Activated CD8-positive, alpha-beta memory T cell treated with anti-CD3 and anti-CD28 coated beads, Interleukin-2, amount 50 U/mL, for 4 hours (primary cell): ENCODE measurements at regions not wholly inside any gene's neighbourhood (a gene's known extent, or its start where the extent isn't known, plus 50 kb on each side); places are given as distances from the start of the nearest gene placed in this dataset.

Source experiments
- DNase-seq: peaks from one replicate; pipeline ENCODE4 v3.0.0-alpha.2; 2020

DNA sequence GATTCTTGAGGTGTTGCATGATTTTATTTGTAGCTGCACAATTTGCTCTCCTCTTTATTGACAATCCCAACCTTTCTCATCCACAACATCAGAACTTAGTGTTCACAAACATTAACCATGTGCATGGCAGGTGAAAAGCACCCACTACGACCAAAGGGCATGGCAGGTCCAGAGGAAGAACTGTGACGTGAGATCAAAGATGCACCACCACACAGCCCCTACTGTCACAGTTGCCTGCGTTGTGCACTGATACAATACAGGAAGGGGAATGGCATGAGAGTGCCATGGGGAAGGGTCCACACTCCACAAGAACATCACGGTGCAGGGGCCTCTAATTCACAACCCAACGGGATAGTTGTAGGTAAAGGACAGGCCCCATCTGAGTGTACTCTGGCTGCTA is 217.1 kb upstream of the PFKP start:
- DNase-seq = no peak

DNA sequence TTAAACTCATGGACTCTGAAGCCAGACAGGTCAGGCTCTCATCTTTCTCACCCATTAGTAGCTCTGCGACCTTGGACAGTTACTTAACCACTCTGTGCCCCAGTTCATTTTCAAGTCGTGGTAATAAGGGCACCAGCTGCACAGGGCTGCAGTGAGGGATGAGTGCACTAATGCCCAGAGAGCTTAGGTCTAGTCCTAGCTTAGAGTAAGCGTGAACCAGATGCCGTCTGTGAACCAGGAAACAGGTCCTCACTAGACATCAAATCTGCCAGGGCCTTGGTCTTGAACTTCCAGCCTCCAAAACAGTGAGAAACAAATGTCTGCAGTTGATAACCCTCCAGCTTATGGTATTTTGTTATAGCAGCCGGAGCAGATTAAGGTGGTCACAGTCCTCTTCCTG is 222.4 kb upstream of the PFKP start:
- no peak for DNase-seq

DNA sequence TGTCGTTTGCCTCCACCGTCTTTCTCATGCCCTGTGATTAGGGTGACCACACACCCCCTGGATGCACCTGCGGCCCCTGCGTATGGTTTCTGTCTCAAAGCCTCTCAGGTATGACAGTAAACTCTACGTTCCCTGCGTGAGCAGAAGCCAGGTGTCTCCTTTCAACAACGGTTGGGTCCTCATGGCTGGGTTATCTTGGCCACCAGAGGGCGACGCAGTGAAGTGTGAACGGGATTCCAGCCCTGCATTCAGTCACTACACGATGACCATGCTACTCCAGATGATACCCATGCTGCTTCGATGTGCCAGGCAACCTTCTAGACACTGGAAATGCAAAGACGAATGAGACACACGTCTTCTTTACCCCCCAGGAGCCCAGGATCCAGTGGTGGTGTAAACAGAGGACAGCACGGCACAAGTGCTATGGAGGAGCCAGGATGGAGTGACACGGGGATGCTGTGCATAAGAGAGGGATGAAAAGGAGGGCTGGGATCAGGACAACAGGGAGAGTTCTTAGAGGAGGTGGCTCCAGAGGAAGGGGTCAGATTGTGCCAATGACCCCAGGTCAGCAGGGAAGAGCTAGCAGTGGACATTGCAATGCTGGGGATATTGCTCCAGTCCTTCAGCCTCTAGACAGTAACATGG is 228.1 kb upstream of the PFKP start:
- no peak for DNase-seq

DNA sequence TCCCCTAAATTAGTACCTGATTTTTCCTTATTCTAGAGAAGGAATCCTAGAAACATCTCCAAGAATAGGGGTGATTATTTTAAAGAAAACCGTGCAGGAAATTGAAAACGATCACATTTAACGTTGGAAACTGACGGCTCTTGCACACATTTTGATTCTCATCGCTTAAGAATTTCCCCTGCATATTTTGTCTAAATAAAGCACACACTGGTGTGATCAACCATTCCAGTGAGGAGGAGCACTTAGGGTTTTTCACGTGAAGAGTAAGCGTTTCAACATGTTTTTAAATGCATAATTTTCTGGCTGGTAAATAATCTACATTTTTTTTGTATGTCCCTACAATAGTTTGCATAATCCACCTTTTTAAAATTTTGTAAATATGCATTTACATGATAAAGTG is 229.7 kb upstream of the PFKP start:
- no peak for DNase-seq

DNA sequence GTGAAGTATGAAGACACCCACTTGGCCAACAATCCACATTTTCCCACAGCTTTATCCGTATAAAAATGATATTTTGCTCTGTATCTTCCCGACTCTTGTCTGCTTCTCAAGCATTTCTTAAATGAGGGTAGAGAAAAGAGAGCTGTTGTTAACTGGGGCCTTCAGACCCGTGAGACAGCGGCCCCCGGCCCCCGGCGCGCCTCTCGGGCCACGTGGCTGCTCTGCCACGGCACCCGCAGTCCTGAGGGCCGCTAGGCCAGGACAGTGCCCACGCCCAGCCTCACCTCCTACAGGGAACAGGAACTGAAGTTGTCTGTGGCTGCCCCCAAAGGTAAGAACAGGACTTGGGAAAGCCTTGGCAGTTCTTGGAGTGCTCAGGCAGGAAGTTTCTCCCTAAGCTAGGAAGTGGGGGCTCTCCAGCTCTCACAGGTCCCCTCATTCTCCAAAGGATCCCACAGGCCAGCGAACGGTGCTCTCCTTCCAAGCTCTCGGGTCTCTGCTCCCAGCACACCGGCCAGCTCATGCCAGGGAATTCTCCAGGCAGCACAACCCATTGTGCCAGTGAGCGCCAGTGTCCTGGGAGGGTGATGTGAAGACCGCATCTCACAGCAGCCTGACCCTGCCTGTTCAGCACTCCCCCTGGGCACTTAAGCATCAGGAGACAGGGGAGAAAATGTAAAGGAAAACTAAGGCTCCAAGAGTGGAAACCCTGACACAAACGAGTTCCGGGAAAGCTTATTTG is 230.3 kb upstream of the PFKP start:
- no peak for DNase-seq

DNA sequence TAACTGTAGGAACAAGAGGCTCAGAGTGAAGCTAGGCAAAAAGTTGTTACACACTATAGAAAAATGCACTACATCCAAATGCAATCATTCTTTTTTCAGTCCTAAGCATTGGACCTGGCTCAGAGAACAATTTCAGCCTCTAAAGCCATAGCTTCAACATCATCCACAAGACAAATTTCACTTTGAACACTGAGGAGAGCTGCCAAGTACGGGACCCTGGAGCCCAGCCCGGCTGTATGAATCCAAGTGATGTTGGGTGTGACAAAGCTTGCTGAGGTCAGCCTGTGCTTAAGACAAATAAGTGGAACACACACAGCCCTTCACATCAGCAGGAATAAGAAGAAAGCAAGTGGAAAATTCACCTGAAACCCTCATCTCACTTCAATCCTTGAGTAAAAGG is 233.1 kb upstream of the PFKP start:
- DNase-seq = no peak

DNA sequence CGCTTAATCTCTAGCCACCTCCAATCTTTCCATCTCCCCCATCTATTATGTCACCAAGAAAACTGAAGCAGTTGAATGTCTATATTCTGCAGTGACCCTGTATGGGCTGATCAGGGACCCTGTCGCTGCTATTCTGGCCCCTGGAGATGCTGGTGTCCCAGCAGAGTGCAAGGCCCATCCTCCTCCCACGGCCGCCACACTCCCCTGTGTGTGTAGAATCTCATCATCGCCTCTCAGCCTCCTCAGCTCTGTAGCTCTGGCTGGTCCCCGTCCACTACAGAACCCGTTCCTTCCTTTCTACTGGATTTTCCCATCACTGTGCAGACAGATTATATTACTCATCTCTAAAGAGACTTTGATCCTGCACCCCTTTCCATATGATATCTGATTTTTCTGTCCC is 235.8 kb upstream of the PFKP start:
- DNase-seq = no peak

DNA sequence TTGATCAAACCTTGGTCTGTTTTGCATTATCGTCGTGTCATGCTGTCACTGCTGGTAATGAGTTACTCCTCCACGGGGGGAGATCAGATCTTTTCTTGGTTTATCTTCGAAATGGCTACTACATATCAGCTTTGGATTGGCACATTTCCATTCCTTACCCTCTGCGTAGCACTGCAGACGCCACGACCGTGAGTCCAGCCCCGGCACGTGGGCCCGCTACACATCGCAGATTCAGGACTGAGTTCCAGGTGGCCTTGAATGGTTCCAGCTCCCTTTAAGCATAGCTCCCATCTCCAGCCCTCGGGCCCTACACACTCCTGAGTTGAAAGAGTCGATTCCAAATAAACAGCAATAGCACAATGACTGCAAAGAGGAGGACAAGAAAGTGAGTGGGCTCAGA is 238.6 kb upstream of the PFKP start:
- no peak for DNase-seq

DNA sequence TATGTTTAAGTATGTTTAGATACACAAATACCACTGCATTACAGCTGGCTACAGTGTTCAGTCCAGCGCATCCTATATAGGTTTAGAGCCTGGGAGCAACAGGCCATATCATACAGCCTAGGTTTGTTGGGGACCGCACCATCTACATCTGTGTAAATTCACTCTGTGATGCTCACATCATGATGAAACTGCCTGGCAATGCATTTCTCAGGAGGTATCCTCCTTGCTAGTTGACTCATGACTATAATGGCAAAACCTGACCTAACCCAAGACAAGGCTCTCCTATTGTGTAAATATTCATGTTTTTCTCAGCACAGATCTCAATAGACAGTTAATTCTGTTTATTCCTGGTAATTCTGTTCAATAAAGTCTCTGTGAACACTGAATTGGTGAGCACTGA is 240.7 kb upstream of the PFKP start:
- DNase-seq = no peak

DNA sequence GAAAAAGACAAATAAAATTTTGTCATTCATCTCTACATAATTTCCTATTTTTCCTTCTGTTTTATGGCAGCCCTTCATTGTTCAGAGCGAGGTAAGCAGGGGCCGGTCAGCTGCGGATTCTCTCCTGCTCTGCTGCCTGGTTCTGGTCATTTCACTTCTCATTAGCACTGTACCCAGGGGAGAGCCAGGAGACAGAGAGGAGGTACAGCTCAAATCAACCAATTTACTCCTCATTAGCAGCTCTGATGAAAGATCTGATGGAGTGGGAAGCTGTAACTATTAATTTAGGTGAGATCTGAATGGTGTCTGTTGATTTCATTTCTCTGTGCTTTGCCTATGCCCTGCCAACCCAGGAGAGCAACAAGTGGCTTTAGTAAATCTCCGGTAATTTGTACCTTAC is 241.5 kb upstream of the PFKP start:
- no peak for DNase-seq

DNA sequence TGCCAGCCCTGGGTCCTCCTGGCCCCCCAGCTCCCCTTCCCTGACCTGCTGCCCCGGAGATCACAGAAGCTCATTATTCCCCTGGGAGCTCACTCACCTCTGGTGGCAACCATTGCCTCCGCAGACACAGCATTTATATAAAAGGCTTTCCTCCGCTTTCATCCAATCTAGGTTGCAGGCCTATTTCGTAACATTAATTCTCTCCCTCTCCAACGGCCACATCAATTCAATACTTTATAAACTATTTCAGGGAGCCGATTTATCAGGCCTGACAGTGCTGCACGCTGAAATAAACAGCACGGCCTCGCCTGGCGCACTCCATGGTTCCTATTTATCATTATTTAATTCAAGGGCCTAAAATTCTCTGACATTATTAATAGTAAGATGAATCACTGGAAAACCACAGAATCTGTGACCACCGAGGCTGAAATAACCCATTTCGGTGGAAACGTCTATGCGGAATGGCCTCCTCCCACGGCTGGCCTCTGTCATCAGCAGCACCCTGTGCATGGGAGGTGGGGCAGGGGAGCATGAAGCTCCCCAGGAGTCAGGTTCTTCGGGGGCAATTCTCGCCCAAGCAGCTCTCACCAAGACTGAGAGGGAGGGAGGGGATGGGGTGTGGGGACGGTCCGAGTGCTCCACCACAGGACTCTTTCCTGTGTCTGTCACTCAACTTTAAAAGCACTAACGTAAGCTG is 249.3 kb upstream of the PFKP start:
- no peak for DNase-seq

DNA sequence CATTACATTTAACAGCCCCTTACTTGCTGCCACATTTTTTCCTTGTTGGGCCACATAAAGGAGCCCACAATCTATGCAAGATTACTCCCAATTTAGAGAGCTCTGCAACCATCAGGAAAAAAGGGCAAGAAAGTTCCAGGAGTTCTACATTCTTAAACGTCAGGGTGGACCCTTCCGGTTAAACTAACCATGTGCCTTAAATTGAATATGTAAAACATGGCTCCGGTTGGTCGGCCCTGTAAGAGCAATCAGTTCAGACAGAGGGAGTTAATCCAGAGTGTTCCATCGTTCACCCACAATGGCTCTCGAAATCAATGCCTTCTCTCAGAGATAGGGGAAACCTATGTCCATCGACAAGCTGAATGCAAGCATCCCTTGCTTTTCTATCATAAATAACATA is 253.7 kb upstream of the PFKP start:
- no peak for DNase-seq

DNA sequence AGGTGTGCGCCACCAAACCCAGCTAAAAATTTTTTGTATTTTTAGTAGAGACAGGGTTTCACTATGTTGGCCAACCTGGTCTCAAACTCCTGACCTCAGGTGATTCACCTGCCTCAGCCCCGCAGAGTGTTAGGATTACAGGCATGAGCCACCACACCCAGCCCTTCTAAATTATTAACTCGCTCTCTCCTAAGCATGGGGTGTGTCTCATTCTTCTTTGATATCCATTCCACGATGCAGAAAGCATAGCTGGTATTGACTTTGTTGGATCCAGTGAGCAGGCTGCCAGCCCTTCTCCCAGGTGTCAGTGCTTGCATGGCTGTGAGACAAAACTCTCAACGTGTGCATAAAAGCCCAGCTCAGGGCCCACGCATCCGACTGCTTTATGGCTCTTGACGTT is 254.1 kb upstream of the PFKP start:
- DNase-seq = no peak

DNA sequence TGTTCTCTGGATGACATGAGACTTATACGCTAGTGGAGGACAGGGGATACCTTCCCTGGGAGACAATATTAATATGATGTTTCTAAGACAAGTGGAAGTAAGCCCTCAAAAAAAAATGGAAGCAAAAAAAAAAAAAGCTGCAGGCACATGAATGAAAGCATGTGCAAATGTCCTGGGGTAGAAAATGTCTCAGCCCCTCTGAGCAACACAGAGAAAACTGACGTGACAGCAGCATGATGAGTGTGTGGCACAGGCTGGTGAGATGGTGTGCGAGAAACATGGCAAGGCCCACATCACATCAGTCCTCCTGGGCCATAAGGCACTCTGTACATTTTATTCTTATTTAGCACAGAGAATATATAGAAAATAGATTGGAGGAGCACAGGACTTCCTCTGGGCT is 254.7 kb upstream of the PFKP start:
- DNase-seq = no peak

DNA sequence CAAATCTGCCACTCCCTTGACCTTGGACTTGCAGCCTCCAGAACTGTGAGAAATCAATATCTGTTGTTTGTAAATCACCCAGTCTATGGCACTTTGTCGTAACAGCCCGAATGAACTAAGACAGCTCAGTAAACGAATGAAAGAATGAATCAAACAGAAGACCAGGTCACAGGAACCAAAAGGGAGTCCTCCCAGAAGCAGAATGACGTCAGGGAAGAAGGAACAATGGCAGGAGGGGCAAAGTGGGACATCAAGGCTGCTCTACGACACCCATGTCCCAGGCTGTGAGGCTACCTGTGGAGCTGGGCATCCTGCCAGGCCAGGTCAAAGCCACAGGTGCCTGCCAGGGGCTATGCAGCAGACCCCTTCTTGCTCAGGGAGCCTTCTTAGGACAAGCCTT is 267.2 kb upstream of the PFKP start:
- DNase-seq = no peak

DNA sequence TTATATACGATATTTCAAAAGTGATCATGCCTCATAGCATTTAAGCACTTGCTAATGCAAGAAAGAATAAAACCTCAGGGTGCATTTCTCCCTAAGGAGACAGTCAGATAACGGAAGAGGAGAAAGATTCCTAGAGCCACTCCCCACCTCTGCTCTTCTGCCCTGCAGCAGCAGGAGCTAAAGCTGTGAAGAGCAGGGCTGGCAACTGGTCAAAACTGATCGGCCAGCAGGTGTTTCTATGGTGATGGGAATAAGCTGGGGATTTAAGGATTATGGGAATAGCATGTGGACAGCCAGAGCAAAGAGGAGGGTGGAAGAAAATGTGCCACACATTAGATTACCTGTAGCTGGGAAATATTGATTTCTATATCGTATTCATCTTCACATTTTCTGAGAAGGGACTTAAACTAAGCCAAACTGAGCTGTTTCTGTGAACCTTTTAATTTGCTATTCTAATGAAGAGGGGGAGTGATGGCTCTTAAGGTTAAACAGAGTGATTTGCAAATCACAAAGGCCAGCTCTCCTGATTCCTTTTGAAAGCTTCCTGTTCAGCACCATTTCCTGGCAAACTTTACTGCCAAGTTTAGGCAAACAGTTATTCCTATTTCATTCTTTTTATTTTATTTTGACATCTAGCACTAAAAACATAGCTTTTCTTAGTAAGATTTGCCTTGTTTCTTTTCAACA is 268.9 kb upstream of the PFKP start:
- no peak for DNase-seq

DNA sequence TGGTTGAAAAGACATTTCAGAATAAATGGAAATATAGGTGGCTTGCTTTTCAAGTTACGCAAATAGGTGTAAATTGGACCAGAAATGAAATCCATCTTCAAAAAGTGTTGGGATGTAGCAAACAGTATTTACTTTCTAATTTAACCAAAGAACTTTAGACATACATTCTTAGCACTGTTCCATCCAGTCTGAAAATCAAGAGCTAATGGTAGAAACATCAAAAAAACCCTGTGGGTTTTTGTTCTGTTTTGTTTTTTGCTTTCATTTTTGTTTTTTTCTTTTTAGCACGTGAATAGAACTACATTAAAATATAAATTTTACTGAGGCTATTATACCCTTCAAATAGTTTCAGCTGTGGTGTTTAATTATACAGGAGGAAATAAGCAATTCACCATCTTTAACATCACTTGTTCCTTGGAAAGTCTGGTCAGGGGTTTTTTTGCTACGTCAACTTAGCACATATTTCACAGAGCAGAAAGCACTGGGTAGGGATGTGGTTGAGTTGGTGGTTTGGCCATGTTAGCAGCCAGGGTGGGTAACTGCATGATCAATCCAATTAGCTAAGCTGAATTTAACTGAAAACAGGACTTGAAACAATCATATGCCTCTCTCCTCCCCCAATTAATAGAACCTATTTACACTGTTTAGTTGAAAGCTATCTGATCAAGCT is 275.4 kb upstream of the PFKP start:
- DNase-seq = no peak

DNA sequence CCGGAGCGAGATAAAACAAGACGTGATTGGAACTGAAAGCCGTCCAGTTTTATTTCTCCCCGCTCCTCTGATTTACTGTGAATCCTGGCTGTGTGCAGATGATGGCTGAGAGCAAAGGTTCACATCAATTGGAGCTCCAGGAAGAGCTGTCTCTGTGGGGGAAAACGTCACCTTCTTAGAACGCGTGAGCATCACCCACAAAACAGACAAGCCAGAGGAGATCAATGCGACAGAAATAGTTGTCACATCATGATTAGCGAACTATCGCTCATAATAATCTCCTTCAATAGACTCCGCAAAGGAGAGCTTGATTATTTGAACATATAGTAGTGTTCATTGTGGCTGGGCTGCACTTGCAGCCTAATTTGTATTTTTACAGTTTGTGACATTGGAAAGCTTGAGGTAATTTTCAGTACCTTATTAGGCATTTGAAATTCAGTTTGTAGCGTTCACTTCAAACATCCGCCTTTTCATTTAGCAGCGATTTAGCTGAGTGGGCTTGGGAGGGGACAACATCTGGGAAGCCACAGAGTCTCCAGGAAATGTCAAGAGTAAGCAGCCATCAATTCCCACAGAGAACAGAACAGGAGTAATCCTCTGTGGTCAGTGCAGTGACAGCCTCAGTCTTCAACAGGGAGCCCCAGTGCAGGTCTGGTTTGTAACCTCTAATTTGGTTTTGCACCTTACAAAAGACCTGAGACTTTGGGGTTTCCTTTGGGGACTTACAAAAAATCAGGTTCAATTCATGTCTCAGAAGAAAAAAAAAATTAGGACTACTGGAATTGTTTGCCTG is 276.8 kb upstream of the PFKP start:
- DNase-seq = no peak

DNA sequence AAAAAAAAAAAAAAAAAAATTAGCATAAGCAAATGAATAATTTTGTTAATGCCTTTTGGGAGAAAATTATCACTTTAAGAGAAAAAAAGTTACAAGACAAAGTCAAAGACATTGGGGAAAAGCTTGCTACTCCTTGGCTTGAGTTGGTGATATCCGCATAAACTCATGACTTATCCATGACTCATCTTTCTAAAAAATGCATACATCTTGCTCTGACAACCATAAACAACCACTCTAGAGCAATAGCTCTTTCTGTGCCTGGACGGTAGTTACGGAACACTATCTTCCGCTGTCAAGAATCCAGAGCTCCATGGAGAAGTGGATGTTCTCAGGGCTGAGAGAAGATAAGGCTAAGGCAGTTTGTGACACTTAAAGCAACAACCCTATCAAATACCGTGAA is 281.1 kb upstream of the PFKP start:
- no peak for DNase-seq

DNA sequence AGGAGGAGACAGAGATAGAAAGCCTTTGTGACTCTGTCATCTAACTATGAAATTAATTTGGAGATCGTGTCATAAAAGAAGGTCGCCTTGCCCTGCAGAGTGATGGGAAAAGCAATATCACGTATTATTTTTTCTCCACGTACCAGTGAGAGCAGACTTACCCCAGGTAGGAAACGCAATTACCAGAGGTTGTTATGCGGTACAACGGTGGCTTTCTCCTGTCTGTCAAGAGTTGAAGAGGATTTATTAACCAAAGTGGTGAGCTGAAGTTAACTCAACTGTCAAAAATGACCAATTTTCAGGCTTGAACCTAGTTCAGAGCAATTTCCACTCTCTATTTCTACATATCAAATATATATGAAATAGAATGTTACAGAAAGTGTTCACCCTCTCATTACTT is 282.6 kb upstream of the PFKP start:
- DNase-seq = no peak

DNA sequence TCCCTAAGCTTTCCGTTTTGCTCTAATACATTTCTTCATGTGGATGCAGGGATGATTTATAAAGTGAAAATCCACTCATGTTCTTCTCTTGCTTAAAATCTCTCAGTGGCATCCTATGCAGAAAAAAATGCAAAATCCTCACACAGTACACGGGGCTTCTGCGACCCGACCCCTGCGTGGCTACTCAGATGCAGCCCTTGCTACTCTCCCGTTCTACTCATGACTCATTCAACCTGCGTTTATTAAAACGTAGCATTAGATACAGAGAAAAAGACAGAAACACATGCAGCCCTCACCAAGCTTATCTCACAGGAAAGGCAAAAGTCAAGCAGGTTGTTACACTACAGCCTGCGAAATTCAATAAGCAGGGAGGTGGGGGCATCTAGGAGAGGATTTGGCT is 284.4 kb upstream of the PFKP start:
- DNase-seq = no peak

DNA sequence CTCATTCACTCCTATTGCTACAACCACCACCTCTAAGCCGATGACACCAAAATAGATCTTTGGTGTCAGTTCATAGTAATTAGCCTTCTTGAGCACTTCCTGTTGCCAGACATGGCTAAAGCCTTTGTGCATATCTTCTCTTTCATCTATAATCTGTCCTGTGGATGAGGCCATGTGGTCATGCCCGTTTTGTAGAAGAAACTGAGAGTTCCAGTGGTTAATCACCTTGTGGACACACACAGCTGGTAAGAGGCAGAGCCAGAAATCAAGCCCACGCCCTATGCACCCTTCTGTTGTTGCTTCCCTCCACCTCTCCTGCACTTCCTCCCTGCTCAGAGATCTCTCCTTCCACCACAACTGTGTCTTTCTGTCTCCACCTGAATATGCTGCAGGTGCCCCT is 285.1 kb upstream of the PFKP start:
- no peak for DNase-seq
